GM23338 (cell line): ENCODE measurements at regions not wholly inside any gene's neighbourhood (a gene's known extent, or its start where the extent isn't known, plus 50 kb on each side); places are given as distances from the start of the nearest gene placed in this dataset.
A peak's percentile ranks its signal among the peaks of the same experiment; 100 is the strongest.

Experiments
- ATAC-seq: fragments of 200-7000 bp; cut with Tn5 transposase; 3 replicates; pipeline ENCODE4 v1.9.1; 2020
- DNase-seq: peaks from one replicate; pipeline ENCODE4 v3.0.0-alpha.2; 2015; ENCODE audit warnings: low spot score
- H2AFZ ChIP-seq: fragments of 200-600 bp; sonication (generic); 2 replicates; pipeline ENCODE4 v1.8.0; 2016; ENCODE audit warnings: antibody characterized with exemption, mild to moderate bottlenecking, moderate library complexity
- H3F3A ChIP-seq: fragments of 200-600 bp; sonication (generic); replicated peaks from 2 replicates; pipeline ENCODE4 v1.8.0; 2017; ENCODE audit warnings: antibody characterized with exemption, mixed run types, low read depth
- H3K27ac ChIP-seq: fragments of 200-600 bp; sonication (generic); 2 replicates; pipeline ENCODE4 v1.6.1; 2016; ENCODE audit warnings: low read depth
- H3K27me3 ChIP-seq: fragments of 200-600 bp; sonication (generic); 2 replicates; pipeline ENCODE4 v1.8.0; 2016; ENCODE audit warnings: mild to moderate bottlenecking, mixed run types, moderate library complexity; ENCODE audit not compliant: insufficient read depth
- H3K36me3 ChIP-seq: fragments of 200-600 bp; sonication (generic); 2 replicates; pipeline ENCODE4 v1.8.0; 2016; ENCODE audit warnings: mild to moderate bottlenecking; ENCODE audit not compliant: insufficient read depth
- H3K4me1 ChIP-seq: fragments of 200-600 bp; sonication (generic); 2 replicates; pipeline ENCODE4 v1.8.0; 2016; ENCODE audit warnings: mild to moderate bottlenecking, moderate library complexity; ENCODE audit not compliant: insufficient read depth
- H3K4me2 ChIP-seq: fragments of 200-600 bp; sonication (generic); 2 replicates; pipeline ENCODE4 v1.7.1; 2017; ENCODE audit warnings: mixed run types
- H3K4me3 ChIP-seq: fragments of 200-600 bp; sonication (generic); 2 replicates; pipeline ENCODE4 v1.6.1; 2016; ENCODE audit warnings: mixed run types
- H3K79me2 ChIP-seq: fragments of 200-600 bp; sonication (generic); replicated peaks from 2 replicates; pipeline ENCODE4 v1.8.0; 2017; ENCODE audit warnings: mild to moderate bottlenecking; ENCODE audit not compliant: insufficient read depth
- H3K9me2 ChIP-seq: fragments of 200-600 bp; sonication (generic); 2 replicates; pipeline ENCODE4 v1.8.0; 2017; ENCODE audit not compliant: insufficient read depth
- H4K20me1 ChIP-seq: fragments of 200-600 bp; sonication (generic); replicated peaks from 2 replicates; pipeline ENCODE4 v1.8.0; 2017; ENCODE audit warnings: mild to moderate bottlenecking; ENCODE audit not compliant: insufficient read depth
- H3K27ac Mint-ChIP-seq: 2 replicates; pipeline ENCODE4 v1.8.0; 2020; ENCODE audit warnings: inconsistent platforms, mild to moderate bottlenecking, moderate library complexity, mixed read lengths
- H3K27me3 Mint-ChIP-seq: 3 replicates; pipeline ENCODE4 v1.8.0; 2022; ENCODE audit warnings: low read depth, mild to moderate bottlenecking, moderate library complexity, mixed read lengths, inconsistent platforms; ENCODE audit not compliant: insufficient read depth, poor library complexity
- H3K36me3 Mint-ChIP-seq: 3 replicates; pipeline ENCODE4 v1.8.0; 2021; ENCODE audit warnings: low read depth, mild to moderate bottlenecking, inconsistent platforms, moderate library complexity, mixed read lengths
- H3K4me1 Mint-ChIP-seq: 3 replicates; pipeline ENCODE4 v1.8.0; 2020; ENCODE audit warnings: mild to moderate bottlenecking, inconsistent platforms, mixed read lengths
- H3K4me3 Mint-ChIP-seq: 3 replicates; pipeline ENCODE4 v1.8.0; 2021; ENCODE audit warnings: moderate library complexity, mild to moderate bottlenecking, inconsistent platforms, mixed read lengths
- H3K9me3 Mint-ChIP-seq: 3 replicates; pipeline ENCODE4 v1.8.0; 2020; ENCODE audit warnings: moderate library complexity, mild to moderate bottlenecking, inconsistent platforms, mixed read lengths
- CREB1 ChIP-seq: fragments of 250-450 bp; sonication (Bioruptor Pico); IDR thresholded peaks from 2 replicates; pipeline ENCODE4 v1.5.0; 2020; ENCODE audit warnings: low read depth, mild to moderate bottlenecking, moderate library complexity
- CTCF ChIP-seq, 2 experiments: fragments of 200-600 bp in 1 of 2; sonication (generic) in 1 of 2; conservative IDR thresholded peaks; 2 replicates each; pipeline versions ENCODE4 v1.5.1 to v1.6.1; 2016 to 2017; ENCODE audit warnings: antibody characterized with exemption in 2 of 2, low read depth in 2 of 2, mild to moderate bottlenecking in 2 of 2, moderate library complexity in 1 of 2
- ETS1 ChIP-seq: IDR thresholded peaks from 2 replicates; pipeline ENCODE4 v1.6.1; 2016; ENCODE audit warnings: antibody characterized with exemption
- EZH2 ChIP-seq: fragments of 200-600 bp; sonication (generic); IDR thresholded peaks from one replicate; pipeline ENCODE4 v1.8.0; 2017; ENCODE audit warnings: antibody characterized with exemption, mild to moderate bottlenecking, low read depth; ENCODE audit not compliant: unreplicated experiment
- EZH2phosphoT487 ChIP-seq: fragments of 200-600 bp; sonication (generic); IDR thresholded peaks from one replicate; pipeline ENCODE4 v1.8.1; 2018; ENCODE audit warnings: antibody characterized with exemption; ENCODE audit not compliant: unreplicated experiment
- POLR2AphosphoS5 ChIP-seq: IDR thresholded peaks from 2 replicates; pipeline ENCODE4 v1.6.1; 2016; ENCODE audit warnings: antibody characterized with exemption, low read depth
- REST ChIP-seq: IDR thresholded peaks from one replicate; pipeline ENCODE4 v1.6.1; 2018; ENCODE audit warnings: antibody characterized with exemption; ENCODE audit not compliant: unreplicated experiment
- STAT1 ChIP-seq: IDR thresholded peaks from one replicate; pipeline ENCODE4 v1.6.1; 2016; ENCODE audit warnings: antibody characterized with exemption; ENCODE audit not compliant: unreplicated experiment
- ZNF462 ChIP-seq: fragments of 250-450 bp; sonication (Bioruptor Pico); IDR thresholded peaks from 2 replicates; pipeline ENCODE4 v1.5.0; 2020; ENCODE audit warnings: mild to moderate bottlenecking, moderate library complexity

DNA sequence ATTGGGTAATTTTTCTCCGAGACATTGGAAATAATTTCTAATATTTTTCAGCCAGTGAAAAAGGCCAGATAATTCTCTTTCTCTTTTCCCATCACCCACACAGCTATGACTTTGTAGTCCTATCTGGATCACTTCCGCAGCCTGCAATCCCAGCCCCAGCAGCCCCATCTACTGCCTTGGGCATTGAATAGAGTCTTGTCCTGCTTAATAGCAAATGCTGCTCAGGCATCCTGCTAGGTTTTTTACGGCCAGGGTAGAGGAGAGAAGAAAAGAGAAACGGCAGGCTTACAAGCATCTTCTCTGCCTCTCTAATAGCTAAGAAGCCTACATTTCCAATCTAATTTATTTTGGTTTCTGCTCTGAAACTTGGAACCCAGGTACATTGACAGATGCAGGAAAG, 154.3 kb upstream of the B3GAT1 start:
- H3K4me1 Mint-ChIP-seq: peaks cover 19% of the 10 kb centered on the region
- H3K4me3 Mint-ChIP-seq: no peak overlapping the region
- Histone ChIP-seq H4K20me1 (no peaks in the 10 kb centered on the region), H3K79me2 (no peaks in the 10 kb centered on the region), H3K4me2 (no peak overlapping the region), H3F3A (no peaks in the 10 kb centered on the region), H3K4me3 (no peak overlapping the region), H2AFZ (no peak overlapping the region), H3K9me2 (no peaks in the 10 kb centered on the region), H3K36me3 (no peaks in the 10 kb centered on the region), H3K4me1 (no peaks in the 10 kb centered on the region), H3K27me3 (no peaks in the 10 kb centered on the region), H3K27ac (no peak overlapping the region)
- no peak overlapping the region for H3K27ac Mint-ChIP-seq
- DNase-seq (no peak), ATAC-seq (no peak; the same call in 2 of the 3 replicates)
- no peaks in the 10 kb centered on the region for H3K9me3 Mint-ChIP-seq
- peaks cover 3% of the 10 kb centered on the region for H3K27me3 Mint-ChIP-seq
- TF ChIP-seq EZH2 (no peak), REST (no peak), CREB1 (CRISPR knock-in tag) (no peak), CTCF (conservative IDR thresholded peaks at IDR 0.05; ENCODE audit: low read depth in 2 of 2) (peak in 1 of 2 experiments; percentile 24; a peak in 1 of 4 replicates)
- H3K36me3 Mint-ChIP-seq: no peaks in the 10 kb centered on the region

DNA sequence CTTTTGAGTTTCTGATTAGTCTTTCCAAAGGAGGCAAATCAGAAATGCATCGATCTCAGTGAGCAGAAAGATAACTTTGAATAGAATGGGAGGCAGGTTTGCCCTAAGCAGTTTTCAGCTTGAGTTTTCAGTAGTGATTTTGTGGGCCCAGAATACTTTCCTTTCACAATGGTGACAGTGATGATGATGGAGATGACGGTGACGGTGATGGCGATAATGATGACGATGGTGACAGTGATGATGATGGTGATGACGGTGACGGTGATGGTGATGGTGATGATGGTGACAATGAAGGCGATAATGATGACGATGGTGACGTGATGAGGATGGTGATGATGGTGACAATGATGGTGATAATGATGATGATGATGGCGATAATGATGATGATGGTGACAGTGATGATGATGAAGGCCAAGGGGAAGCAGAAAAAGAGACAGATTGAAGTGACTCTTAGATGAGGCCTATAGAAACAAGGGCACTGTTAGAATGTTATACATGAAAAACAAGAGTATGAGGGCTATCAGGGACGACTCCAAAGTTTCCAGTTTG, 153.4 kb upstream of the B3GAT1 start:
- Histone ChIP-seq H3K4me1 (no peaks in the 10 kb centered on the region), H3K36me3 (no peaks in the 10 kb centered on the region), H2AFZ (no peak overlapping the region), H3K27ac (no peak overlapping the region), H4K20me1 (no peaks in the 10 kb centered on the region), H3K27me3 (no peaks in the 10 kb centered on the region), H3K4me2 (no peak overlapping the region), H3K79me2 (no peaks in the 10 kb centered on the region), H3K4me3 (no peak overlapping the region), H3F3A (no peaks in the 10 kb centered on the region), H3K9me2 (no peaks in the 10 kb centered on the region)
- Mint-ChIP-seq H3K27me3 (peaks cover 4% of the 10 kb centered on the region), H3K4me1 (peaks cover 13% of the 10 kb centered on the region), H3K9me3 (no peaks in the 10 kb centered on the region), H3K4me3 (no peak overlapping the region), H3K36me3 (no peaks in the 10 kb centered on the region), H3K27ac (no peak overlapping the region)
- TF ChIP-seq ETS1 (no peak), POLR2AphosphoS5 (no peak), EZH2phosphoT487 (no peak), EZH2 (no peak), STAT1 (no peak), ZNF462 (CRISPR knock-in tag) (no peak)
- no peak for ATAC-seq
- no peak for DNase-seq
